ENCODE measurements at regions not wholly inside any gene's neighbourhood (a gene's known extent, or its start where the extent isn't known, plus 50 kb on each side); places are given as distances from the start of the nearest gene placed in this dataset.

GRCh38 chr13:90401150-90401549 lies 946.3 kb upstream of the MIR17HG start:
- no peak for DNase-seq
- H3K27ac ChIP-seq: no peak overlapping the region
- H3K36me3 ChIP-seq: no peaks in the 10 kb centered on the region
- intact Hi-C loops (cut with DNase I): no loop called here
- ATAC-seq: no peak
- TF ChIP-seq, protein P1, sequence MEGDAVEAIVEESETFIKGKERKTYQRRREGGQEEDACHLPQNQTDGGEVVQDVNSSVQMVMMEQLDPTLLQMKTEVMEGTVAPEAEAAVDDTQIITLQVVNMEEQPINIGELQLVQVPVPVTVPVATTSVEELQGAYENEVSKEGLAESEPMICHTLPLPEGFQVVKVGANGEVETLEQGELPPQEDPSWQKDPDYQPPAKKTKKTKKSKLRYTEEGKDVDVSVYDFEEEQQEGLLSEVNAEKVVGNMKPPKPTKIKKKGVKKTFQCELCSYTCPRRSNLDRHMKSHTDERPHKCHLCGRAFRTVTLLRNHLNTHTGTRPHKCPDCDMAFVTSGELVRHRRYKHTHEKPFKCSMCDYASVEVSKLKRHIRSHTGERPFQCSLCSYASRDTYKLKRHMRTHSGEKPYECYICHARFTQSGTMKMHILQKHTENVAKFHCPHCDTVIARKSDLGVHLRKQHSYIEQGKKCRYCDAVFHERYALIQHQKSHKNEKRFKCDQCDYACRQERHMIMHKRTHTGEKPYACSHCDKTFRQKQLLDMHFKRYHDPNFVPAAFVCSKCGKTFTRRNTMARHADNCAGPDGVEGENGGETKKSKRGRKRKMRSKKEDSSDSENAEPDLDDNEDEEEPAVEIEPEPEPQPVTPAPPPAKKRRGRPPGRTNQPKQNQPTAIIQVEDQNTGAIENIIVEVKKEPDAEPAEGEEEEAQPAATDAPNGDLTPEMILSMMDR (IDR thresholded peaks at IDR 0.05): no peak
- no peaks in the 10 kb centered on the region for H3K27me3 ChIP-seq
- H3K4me1 ChIP-seq: no peaks in the 10 kb centered on the region
- H3K4me3 ChIP-seq: no peak overlapping the region
- peaks cover 0 to 34% (median 3%) of the 10 kb centered on the region in 11 donors for H3K9me3 ChIP-seq

GRCh38 chr13:90402102-90402501 lies 945.4 kb upstream of the MIR17HG start:
- ATAC-seq: no peak
- H3K4me3 ChIP-seq: no peak overlapping the region
- H3K36me3 ChIP-seq: no peaks in the 10 kb centered on the region
- intact Hi-C loops (cut with DNase I): no loop called here
- TF ChIP-seq, protein P1 (IDR thresholded peaks at IDR 0.05): no peak
- peaks cover 0 to 34% (median 3%) of the 10 kb centered on the region in 11 donors for H3K9me3 ChIP-seq
- H3K27me3 ChIP-seq: no peaks in the 10 kb centered on the region
- no peak overlapping the region for H3K27ac ChIP-seq
- WGBS, 2 donors: 51 to 69% methylated on average over 1 of the region's 1 CpG
- no peak for DNase-seq
- no peaks in the 10 kb centered on the region for H3K4me1 ChIP-seq

GRCh38 chr13:90402613-90403012 lies 944.9 kb upstream of the MIR17HG start:
- Histone ChIP-seq H3K36me3 (no peaks in the 10 kb centered on the region), H3K27me3 (no peaks in the 10 kb centered on the region), H3K4me1 (no peaks in the 10 kb centered on the region), H3K9me3 (peaks cover 0 to 34% (median 3%) of the 10 kb centered on the region in 11 donors), H3K4me3 (no peak overlapping the region), H3K27ac (no peak overlapping the region)
- TF ChIP-seq, protein P1 (IDR thresholded peaks at IDR 0.05): no peak
- no peak for DNase-seq
- intact Hi-C loops (cut with DNase I): no loop called here
- WGBS, 2 donors: 65 to 67% methylated on average over 1 of the region's 1 CpG
- ATAC-seq: no peak

DNA sequence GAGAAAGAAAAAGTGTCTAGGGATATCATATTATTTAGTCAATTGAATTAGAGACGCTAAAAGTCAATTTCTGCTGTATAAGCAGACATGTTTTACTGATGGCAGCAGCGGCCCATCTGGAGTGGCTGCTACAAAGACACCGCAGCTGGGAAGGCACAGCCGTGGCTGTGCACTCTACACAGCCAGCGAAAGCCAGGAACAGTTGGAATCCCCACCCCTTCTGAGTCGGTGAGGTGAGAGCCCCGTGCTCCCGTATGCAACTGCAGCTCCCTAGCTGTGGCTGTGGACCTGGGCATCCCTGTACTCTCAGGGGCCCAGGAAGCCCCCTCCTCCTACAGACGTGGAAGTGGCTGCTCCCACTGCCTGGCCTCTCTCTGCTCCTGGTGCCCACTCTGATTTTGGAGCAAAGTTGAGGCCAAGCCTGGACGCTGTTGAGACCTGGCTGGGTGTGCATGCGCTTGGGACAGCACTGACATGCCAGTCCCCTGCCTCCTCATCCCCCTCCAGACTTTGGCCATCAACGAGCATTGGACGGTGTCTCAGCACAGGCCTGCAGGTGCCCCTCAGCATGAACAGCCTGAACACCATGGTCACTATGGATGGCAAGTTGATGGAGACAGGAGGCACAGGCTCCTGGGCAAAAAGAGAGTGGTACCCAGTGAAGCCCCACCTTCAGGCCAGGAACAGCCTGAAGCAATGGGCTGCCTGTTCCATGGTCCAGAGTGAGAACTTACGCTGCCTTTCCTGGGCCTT lies 944.0 kb upstream of the MIR17HG start:
- H3K4me1 ChIP-seq: no peaks in the 10 kb centered on the region
- H3K4me3 ChIP-seq: no peak overlapping the region
- H3K36me3 ChIP-seq: no peaks in the 10 kb centered on the region
- intact Hi-C loops (cut with DNase I): no loop called here
- H3K27me3 ChIP-seq: no peaks in the 10 kb centered on the region
- DNase-seq: no peak
- WGBS, 2 donors: 91 to 97% methylated on average over 14 of the region's 14 CpGs
- TF ChIP-seq, protein P1 (IDR thresholded peaks at IDR 0.05): no peak
- no peak overlapping the region for H3K27ac ChIP-seq
- H3K9me3 ChIP-seq: peaks cover 0 to 34% (median 3%) of the 10 kb centered on the region in 11 donors
- no peak for ATAC-seq

Measured in heart right ventricle (tissue), 16 donors.